RPMI8226 (cell line): ENCODE measurements at regions not wholly inside any gene's neighbourhood (a gene's known extent, or its start where the extent isn't known, plus 50 kb on each side); places are given as distances from the start of the nearest gene placed in this dataset.
"Not testable (repeated sequence)": the region's sequence is repeated elsewhere in the genome, so short reads cannot be mapped to it uniquely, and the experiment has no call there.

ENCODE experiments used
- DNase-seq: peaks from one replicate; pipeline ENCODE4 v3.0.0-alpha.2; 2015

DNA sequence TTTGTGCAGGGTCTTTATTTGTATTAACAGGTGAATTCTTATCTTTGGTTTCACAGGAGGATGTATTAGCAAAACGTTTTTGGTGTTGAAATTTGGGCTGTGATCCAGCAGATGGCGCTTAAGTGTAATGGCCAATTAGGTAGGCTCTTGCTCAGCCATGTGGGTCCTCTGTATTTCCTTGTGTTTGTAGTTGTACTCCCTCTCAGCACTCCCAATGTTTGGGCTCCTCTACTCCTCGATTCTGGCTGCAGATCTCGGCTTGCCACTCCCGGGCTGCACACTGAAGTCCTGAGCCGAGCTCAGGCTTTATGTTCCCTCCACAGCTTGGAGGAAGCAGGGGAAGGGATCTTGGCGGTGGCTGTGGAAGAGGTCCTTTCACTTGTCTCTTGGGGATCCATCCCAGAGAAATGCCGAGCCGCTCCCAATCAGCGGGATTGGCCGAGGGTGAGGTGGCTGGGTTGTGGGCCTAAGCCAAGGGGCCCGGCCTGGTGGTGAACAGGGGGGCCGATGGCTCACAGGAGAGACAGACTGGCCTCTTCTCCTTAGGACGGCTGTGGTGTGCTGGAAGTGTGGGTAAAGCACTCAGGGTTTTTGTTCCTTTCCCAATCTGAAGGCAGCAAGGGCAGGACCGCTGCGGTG lies 133.7 kb downstream of the AEBP2 start:
- DNase-seq = peak; percentile 54

GRCh38 chr12:19573866-19574265 lies 134.6 kb downstream of the AEBP2 start:
- no peak for DNase-seq

DNA sequence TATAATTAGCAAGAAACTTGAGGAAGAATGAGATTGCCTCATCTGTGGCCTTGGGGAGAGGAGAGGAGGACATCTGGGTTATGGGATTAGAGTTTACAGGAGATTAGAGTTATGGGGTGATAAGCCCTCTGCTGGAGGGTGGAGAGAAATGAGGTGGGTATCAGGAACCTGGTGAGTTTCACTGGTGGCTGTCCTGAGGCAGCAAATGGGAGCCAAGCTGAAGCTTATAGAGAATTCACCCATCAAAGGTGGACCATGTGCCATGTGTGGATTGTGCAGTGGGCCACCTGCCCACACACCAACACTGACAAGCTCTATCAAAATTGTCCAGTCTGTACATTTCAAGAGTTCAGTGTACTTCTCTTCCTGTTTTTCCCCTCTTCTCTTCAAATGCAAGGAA lies 135.3 kb downstream of the AEBP2 start:
- DNase-seq = no peak

GRCh38 chr12:19575337-19576243 lies 136.3 kb downstream of the AEBP2 start:
- no peak for DNase-seq

DNA sequence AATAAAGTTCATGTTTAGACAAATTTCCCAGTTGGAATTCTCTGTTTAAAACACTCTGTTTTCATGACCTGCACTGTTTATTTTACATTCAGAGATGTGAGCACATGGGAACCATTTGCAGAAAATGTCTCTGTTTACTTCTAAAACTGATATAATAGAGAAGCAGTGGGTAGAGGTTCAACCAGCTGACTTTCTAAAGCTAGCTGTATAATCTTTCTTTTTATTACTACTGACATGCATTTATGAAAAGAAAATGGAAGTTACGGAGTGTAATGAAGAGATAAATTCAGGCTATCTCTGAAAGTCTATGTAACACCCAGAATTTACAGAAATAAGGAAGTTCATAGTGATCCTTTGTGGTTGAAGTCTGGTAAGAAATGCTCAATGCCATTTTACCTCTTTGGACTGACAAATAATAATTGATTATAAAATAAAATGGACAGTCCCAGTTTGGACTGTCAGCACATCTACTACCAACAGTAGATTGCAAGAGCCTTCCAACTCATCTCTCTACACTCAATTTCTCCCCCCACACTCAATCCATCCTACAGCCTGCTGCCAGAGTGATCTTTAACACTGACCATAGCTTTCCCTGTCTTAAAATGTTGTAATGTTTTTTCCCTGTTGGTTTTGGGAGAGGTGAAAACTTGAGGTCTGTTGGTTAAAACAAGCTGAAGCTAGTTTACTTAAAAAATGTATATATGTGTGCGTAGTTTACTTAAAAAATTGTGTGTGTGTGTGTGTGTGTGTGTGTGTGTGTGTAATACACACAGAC lies 137.4 kb downstream of the AEBP2 start:
- DNase-seq = no peak

- DNase-seq = no peak
Measured at GRCh38 chr12:19577281-19577530, 137.9 kb downstream of the AEBP2 start.

DNA sequence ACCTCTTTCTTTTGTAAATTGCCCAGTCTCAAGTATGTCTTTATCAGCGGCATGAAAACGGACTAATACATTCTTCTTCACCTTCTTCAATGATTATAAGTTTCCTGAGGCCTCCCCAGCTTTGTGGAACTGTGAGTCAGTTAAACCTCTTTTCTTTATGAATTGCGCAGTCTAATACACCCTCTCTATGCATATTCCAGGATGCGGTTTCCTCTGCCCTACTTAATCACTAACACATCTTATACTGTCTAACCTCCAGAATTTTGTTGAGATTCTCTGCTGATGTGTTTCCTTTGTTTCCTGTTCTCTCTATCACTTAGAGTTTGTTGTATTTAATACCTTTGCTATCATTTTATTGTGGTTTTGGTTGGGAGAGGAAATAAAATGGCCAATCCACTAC lies 145.4 kb downstream of the AEBP2 start:
- DNase-seq = no peak

GRCh38 chr12:19588951-19589350 lies 149.7 kb downstream of the AEBP2 start:
- DNase-seq = no peak

DNA sequence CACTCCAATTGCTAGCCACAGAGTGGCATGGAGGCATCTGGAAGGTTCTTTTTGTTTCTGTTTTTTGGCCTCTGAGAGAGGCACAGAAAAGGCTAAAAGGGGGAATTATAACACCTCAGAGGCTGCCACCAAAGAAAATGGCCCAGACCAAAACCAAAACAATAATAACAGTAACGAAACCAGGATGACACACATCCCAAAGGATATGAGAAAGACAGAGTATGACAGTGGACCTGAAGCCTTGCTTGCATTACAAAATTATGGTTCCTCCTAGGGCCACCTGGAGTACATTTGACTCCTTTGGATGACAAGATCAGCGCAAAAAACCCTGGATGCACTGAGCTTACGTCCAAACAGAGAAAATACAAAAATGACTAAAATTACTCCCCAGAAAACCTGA lies 152.7 kb downstream of the AEBP2 start:
- DNase-seq = no peak

DNA sequence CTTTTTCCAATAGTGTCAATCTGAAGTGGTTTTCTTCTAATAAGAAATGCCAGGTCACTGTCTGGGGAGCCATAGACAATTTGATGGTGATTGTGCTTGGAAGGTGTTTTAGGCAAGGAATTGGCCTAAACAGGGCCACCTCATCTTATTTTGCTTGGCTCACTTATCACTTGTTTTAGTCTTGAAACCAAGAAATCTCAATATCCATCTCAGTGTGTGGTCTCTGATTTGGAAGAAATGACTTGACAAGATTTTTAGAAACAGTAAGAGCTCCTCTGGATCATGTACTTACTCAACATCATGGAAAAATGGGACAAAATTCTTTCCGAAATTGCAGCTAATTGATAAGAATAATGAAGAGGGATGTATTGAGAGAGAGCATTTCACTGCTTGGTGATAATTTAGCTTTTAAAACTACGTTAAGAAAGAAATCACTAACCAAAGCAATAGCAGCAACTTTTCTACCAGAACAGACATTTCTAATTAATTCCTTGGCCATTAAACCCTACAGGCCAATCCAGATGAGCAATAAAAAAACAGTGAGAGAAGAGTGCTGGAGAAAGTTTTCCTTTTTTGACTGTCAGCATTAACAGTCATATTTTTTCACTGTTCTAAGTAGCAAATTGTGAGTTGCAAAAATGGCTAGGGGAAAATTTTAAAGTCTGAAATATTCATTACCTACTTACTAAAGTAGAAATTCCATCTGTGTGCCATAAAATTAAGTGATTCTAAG lies 157.3 kb downstream of the AEBP2 start:
- no peak for DNase-seq

GRCh38 chr12:19597167-19598026 lies 158.1 kb downstream of the AEBP2 start:
- no peak for DNase-seq

DNA sequence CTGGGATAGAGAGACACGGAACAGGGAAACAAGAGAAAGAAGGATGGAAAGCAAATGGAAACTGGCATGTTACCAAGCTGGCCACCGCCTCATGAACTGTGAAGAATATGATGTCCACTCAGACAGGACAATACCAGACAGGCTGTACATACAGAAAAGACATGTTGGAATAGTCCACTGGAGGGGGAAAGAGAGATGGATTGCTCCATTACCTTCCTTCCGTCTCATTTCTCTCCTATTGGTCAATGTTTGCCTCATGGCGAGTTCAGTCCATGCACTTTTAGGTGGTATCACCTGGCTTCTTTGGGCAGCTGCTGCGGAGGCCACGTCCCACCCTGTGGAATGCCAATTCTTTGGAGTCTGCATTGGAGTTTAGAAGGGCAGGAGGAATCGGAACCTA lies 166.4 kb downstream of the AEBP2 start:
- DNase-seq = no peak

DNA sequence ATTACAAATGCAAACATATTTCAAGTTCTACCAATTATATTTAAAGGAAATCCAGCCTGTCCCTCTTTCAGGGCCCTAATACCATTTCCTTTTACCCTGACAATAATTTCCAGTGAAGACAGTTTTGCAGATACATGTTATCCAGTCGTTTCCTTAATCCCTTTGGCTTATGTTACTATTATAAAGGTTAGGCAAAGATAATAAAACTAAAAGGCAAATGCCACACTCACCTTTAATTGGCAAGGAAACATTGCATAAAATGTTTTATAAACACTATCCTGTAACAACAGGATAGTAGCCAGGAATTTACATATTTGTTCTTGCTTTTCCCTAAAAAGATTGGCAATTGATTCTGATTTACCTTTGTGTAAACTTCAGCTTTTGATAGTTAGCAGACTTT lies 168.7 kb downstream of the AEBP2 start:
- DNase-seq = no peak

DNA sequence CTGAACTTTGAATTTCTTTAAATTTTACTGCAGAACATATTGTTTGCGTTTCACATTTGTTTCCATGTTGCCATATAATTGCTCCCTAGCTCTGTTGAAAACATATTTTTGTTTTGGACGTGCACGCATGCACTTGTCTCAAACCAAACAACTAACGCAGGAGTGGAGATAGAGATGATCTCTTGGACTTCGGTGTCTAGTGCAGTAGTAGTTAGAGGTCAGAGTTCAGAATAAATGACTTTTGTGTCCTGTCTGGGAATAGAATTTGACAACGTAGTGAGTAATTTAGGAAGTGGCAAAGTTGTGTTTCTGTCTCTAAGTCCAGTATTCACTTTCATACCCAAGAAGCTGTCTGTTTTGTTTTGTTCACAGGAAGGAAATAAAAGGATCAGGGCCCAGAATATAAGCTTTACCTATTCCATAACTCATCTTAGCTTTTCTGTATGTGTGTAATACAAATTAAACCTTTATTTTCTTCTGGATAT lies 173.8 kb downstream of the AEBP2 start:
- DNase-seq = no peak

DNA sequence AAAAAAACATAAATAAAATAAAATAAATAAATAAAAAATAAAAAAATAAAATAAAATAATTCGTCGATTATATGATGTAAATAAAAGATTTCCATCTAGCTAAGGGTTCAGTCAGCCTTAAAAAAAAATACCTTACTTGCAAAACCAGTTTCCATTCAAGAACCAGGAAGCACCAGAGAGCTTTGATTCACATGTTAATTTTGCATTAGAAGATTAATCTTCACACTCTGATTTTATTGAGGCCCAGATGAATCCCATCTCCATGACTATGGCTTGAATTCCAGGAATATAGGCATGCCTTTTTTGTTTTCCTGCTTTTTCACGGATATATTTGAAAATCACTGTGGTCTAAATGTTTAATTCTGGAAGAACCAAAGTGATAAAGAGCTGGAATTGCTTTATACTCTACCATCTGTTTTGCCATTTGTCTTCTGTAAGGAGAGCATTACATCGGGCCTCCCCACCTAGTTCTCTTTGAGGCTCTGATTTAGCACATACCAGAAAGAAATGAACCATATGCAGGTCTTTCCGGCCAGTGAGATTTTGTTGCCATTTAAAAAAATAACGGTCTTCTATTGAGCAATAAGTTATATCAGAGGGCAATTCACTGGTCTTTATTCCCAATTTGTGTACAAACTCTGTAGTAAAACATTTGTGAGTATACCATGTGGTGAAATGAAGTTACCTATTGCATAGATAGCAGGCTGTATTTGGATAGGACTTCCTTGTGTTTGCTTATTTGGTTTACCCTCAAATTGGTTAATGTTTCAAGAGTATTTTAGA lies 175.5 kb downstream of the AEBP2 start:
- DNase-seq = no peak

- no peak for DNase-seq
Measured at GRCh38 chr12:19615384-19615725, 176.1 kb downstream of the AEBP2 start.

- DNase-seq = no peak
Measured at GRCh38 chr12:19616781-19617180, 177.5 kb downstream of the AEBP2 start.

DNA sequence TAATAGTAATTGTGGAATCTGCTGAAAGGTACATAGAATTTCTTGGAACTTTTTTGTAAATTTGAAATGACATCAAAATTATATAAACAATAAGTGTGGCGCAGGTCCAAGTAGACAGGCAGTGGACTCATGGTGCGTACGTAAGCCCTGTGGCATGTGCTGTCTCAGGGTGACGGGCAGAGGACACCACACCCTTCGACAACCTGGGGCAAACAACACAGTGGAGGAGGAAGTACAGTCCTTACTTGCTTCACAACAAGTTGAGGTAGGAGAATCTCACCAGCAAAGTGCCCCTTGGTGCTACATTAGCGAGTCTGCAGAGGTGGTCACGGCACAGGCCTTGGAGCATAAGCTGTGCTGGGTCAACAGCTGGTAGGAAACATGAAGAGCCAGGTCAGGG lies 180.9 kb downstream of the AEBP2 start:
- no peak for DNase-seq

- DNase-seq = no peak
Measured at GRCh38 chr12:19623751-19624399, 184.6 kb downstream of the AEBP2 start.

GRCh38 chr12:19624491-19624890 lies 185.2 kb downstream of the AEBP2 start:
- DNase-seq = peak; percentile 26

DNA sequence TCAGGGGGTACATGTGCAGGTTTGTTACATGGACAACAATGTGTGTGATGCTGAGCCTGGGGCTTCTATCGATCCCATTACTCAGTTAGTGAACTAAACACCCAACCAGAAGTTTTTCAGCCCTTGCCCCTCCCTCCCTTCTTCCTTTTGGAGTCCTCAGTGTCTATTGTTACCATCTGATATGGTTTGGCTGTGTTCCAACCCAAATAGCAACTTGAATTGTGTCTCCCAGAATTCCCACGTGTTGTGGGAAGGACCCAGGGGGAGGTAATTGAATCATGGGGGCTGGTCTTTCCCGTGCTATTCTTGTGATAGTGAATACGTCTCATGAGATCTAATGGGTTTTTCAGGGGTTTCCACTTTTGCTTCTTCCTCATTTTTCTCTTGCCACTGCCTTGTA lies 186.3 kb downstream of the AEBP2 start:
- DNase-seq = not testable (repeated sequence)
